IMR-90 (cell line): ENCODE measurements at regions not wholly inside any gene's neighbourhood (a gene's known extent, or its start where the extent isn't known, plus 50 kb on each side); places are given as distances from the start of the nearest gene placed in this dataset.

Experiments
- ATAC-seq: fragments of 200-7000 bp; cut with Tn5 transposase; 2 replicates; pipeline ENCODE4 v1.9.1; 2020; ENCODE audit warnings: low read depth, mild to moderate bottlenecking, moderate library complexity
- BruUV-seq: library from RNA; stranded (reverse); fragments of 400-500 nt; replicated peaks from 2 replicates; lab custom pipeline; 2021; lab: Mats Ljungman, UMichigan
- CTCF ChIA-PET: fragments of 300-600 bp; formaldehyde crosslinking; extraction: SDS; loops from one replicate; lab custom pipeline; 2021; ENCODE audit warnings: antibody characterized with exemption; lab: Yijun Ruan, JAX
- POLR2A ChIA-PET: fragments of 300-600 bp; sonication (Branson Sonifier 250); formaldehyde crosslinking; loops from one replicate; lab custom pipeline; 2022; ENCODE audit warnings: antibody characterized with exemption; ENCODE audit not compliant: unreplicated experiment; lab: Charles Lee
- DNase-seq: peaks from one replicate; pipeline ENCODE4 v3.0.0; 2013
- H2AFZ ChIP-seq: replicated peaks from 2 replicates; pipeline ENCODE3; 2013; ENCODE audit warnings: low read length, mild to moderate bottlenecking; ENCODE audit not compliant: poor library complexity
- H2AK5ac ChIP-seq: 2 replicates; pipeline ENCODE4 v1.6.1; 2013; ENCODE audit warnings: low read depth, low read length, inconsistent platforms
- H2AK9ac ChIP-seq: replicated peaks from 2 replicates; pipeline ENCODE3; 2013; ENCODE audit warnings: mild to moderate bottlenecking, low read depth, low read length, moderate library complexity; ENCODE audit not compliant: poor library complexity
- H2BK120ac ChIP-seq: 2 replicates; pipeline ENCODE4 v1.6.1; 2013; ENCODE audit warnings: low read depth, low read length, inconsistent platforms
- H2BK15ac ChIP-seq: 3 replicates; pipeline ENCODE4 v1.6.1; 2013; ENCODE audit warnings: low read depth, low read length, inconsistent platforms
- H2BK20ac ChIP-seq: 2 replicates; pipeline ENCODE4 v1.6.1; 2013; ENCODE audit warnings: low read depth, mild to moderate bottlenecking, inconsistent platforms, low read length, moderate library complexity
- H2BK5ac ChIP-seq: 2 replicates; pipeline ENCODE4 v1.6.1; 2013; ENCODE audit warnings: mild to moderate bottlenecking, low read depth, low read length, inconsistent platforms; ENCODE audit not compliant: poor library complexity, severe bottlenecking
- H3K14ac ChIP-seq: replicated peaks from 2 replicates; pipeline ENCODE4 v1.6.1; 2013; ENCODE audit warnings: low read depth, low read length, inconsistent platforms
- H3K18ac ChIP-seq: 2 replicates; pipeline ENCODE4 v1.6.1; 2013; ENCODE audit warnings: low read depth, low read length, control low read depth
- H3K23ac ChIP-seq: 2 replicates; pipeline ENCODE4 v1.6.1; 2013; ENCODE audit warnings: low read depth, low read length, inconsistent platforms
- H3K27ac ChIP-seq: 2 replicates; pipeline ENCODE4 v1.5.1; 2013; ENCODE audit warnings: mild to moderate bottlenecking, control low read depth, low read length; ENCODE audit not compliant: insufficient read depth
- H3K27me3 ChIP-seq: 2 replicates; pipeline ENCODE4 v1.6.1; 2013; ENCODE audit warnings: low read length; ENCODE audit not compliant: control insufficient read depth, insufficient read depth
- H3K36me3 ChIP-seq: 2 replicates; pipeline ENCODE4 v1.6.1; 2013; ENCODE audit warnings: low read length, mixed read lengths; ENCODE audit not compliant: control insufficient read depth, insufficient read depth
- H3K4ac ChIP-seq: 2 replicates; pipeline ENCODE4 v1.6.1; 2013; ENCODE audit warnings: low read depth, low read length, inconsistent platforms
- H3K4me1 ChIP-seq: 2 replicates; pipeline ENCODE4 v1.6.1; 2013; ENCODE audit warnings: low read length, mixed read lengths; ENCODE audit not compliant: control insufficient read depth, insufficient read depth
- H3K4me2 ChIP-seq: 2 replicates; pipeline ENCODE4 v1.6.1; 2013; ENCODE audit warnings: low read depth, mild to moderate bottlenecking, control low read depth, low read length, moderate library complexity
- H3K4me3 ChIP-seq: 2 replicates; pipeline ENCODE4 v1.5.1; 2013; ENCODE audit warnings: low read depth, mild to moderate bottlenecking, control low read depth, low read length, moderate library complexity; ENCODE audit not compliant: insufficient read depth
- H3K56ac ChIP-seq: 2 replicates; pipeline ENCODE4 v1.6.1; 2013; ENCODE audit warnings: low read length, inconsistent platforms; ENCODE audit not compliant: insufficient read depth; ENCODE audit errors: extremely low read depth
- H3K79me1 ChIP-seq, 2 experiments: 2 replicates each; pipeline ENCODE4 v1.6.1; 2013; ENCODE audit warnings: low read length in 2 of 2, inconsistent platforms in 1 of 2, low read depth in 1 of 2
- H3K9ac ChIP-seq: 2 replicates; pipeline ENCODE4 v1.6.1; 2013; ENCODE audit warnings: low read depth, low read length, control low read depth
- H3K9me1 ChIP-seq: 2 replicates; pipeline ENCODE4 v1.6.1; 2013; ENCODE audit warnings: low read length, inconsistent platforms; ENCODE audit not compliant: insufficient read depth
- H3K9me3 ChIP-seq: 2 replicates; pipeline ENCODE4 v1.6.1; 2013; ENCODE audit warnings: low read length; ENCODE audit not compliant: control insufficient read depth, insufficient read depth
- H4K20me1 ChIP-seq: 2 replicates; pipeline ENCODE4 v1.6.1; 2013; ENCODE audit warnings: low read length, inconsistent platforms; ENCODE audit not compliant: insufficient read depth
- H4K5ac ChIP-seq: 2 replicates; pipeline ENCODE4 v1.6.1; 2013; ENCODE audit warnings: mild to moderate bottlenecking, low read depth, low read length, control low read depth
- H4K8ac ChIP-seq, 2 experiments: 2 replicates each; pipeline ENCODE4 v1.6.1; 2013; ENCODE audit warnings: low read depth in 2 of 2, low read length in 2 of 2, control low read depth in 1 of 2, inconsistent platforms in 1 of 2
- H4K91ac ChIP-seq: 2 replicates; pipeline ENCODE4 v1.6.1; 2013; ENCODE audit warnings: low read depth, low read length, inconsistent platforms; ENCODE audit not compliant: insufficient read depth
- MXI1 ChIP-seq: IDR thresholded peaks from 2 replicates; pipeline ENCODE4 v1.6.1; 2012; ENCODE audit warnings: low read depth, mild to moderate bottlenecking, low read length, moderate library complexity, borderline replicate concordance
- POLR2A ChIP-seq: IDR thresholded peaks from 2 replicates; pipeline ENCODE4 v1.6.1; 2012; ENCODE audit warnings: mild to moderate bottlenecking, low read depth, low read length
- RAD21 ChIP-seq: IDR thresholded peaks from 2 replicates; pipeline ENCODE4 v1.6.1; 2012; ENCODE audit warnings: low read length, improper control_type of control experiment
- RCOR1 ChIP-seq: IDR thresholded peaks from 2 replicates; pipeline ENCODE4 v1.6.1; 2012; ENCODE audit warnings: mild to moderate bottlenecking, low read length, improper control_type of control experiment; ENCODE audit not compliant: insufficient replicate concordance
- RFX5 ChIP-seq: IDR thresholded peaks from 2 replicates; pipeline ENCODE4 v1.8.0; 2012; ENCODE audit warnings: low read depth, mild to moderate bottlenecking, low read length, moderate library complexity
- SMC3 ChIP-seq: fragments of 150-350 bp; IDR thresholded peaks from 2 replicates; pipeline ENCODE4 v1.6.1; 2016; ENCODE audit warnings: low read depth, mild to moderate bottlenecking, antibody characterized with exemption, low read length, moderate library complexity
- WGBS, 2 experiments: methylation state at CpG; one replicate each; pipeline versions ENCODE4 v1.1.5 to v1.1.7; 2013; ENCODE audit warnings: missing lambda C conversion rate in 2 of 2; ENCODE audit not compliant: insufficient read length in 1 of 2; ENCODE audit errors: extremely low coverage in 2 of 2; 5-methylcytosine and 5-hydroxymethylcytosine counted together
- dilution Hi-C: fragments of 300-500 bp; cut with HindIII; formaldehyde crosslinking; loops from one replicate; pipeline ENCODE4 v1.14.3; 2018; ENCODE audit warnings: low sequenced_read_pairs; ENCODE audit not compliant: unreplicated experiment
- in situ Hi-C: fragments of 300-500 bp; cut with MboI; formaldehyde crosslinking; loops from 3 replicates; pipeline ENCODE4 v1.14.3; 2019; ENCODE audit warnings: low sequenced_read_pairs, inconsistent platforms, mixed read lengths
- intact Hi-C: fragments of 100-400 bp; cut with micrococcal nuclease; formaldehyde crosslinking; loops from 2 replicates; pipeline ENCODE4 v1.10.0; 2022
- TF ChIP-seq, protein P1 (sequence below): fragments of 150-350 bp; IDR thresholded peaks from 2 replicates; pipeline ENCODE4 v1.6.1; 2017; ENCODE audit warnings: mild to moderate bottlenecking, antibody characterized with exemption, low read length, low read depth
- TF ChIP-seq, protein P2 (sequence below): fragments of 150-350 bp; IDR thresholded peaks from 2 replicates; pipeline ENCODE4 v1.6.1; 2016; ENCODE audit warnings: low read depth, mild to moderate bottlenecking, low read length, moderate library complexity, borderline replicate concordance

- no peaks in the 10 kb centered on the region for H4K20me1 ChIP-seq
- POLR2A ChIA-PET: no interaction called here
- no peak for TF ChIP-seq SMC3
- TF ChIP-seq POLR2A: no peak
- no peak for TF ChIP-seq RCOR1
- no peak for TF ChIP-seq RFX5
- no peak for TF ChIP-seq RAD21
- no peak for TF ChIP-seq MXI1
- TF ChIP-seq, protein P1, sequence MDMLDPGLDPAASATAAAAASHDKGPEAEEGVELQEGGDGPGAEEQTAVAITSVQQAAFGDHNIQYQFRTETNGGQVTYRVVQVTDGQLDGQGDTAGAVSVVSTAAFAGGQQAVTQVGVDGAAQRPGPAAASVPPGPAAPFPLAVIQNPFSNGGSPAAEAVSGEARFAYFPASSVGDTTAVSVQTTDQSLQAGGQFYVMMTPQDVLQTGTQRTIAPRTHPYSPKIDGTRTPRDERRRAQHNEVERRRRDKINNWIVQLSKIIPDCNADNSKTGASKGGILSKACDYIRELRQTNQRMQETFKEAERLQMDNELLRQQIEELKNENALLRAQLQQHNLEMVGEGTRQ: no peak
- TF ChIP-seq, protein P2, sequence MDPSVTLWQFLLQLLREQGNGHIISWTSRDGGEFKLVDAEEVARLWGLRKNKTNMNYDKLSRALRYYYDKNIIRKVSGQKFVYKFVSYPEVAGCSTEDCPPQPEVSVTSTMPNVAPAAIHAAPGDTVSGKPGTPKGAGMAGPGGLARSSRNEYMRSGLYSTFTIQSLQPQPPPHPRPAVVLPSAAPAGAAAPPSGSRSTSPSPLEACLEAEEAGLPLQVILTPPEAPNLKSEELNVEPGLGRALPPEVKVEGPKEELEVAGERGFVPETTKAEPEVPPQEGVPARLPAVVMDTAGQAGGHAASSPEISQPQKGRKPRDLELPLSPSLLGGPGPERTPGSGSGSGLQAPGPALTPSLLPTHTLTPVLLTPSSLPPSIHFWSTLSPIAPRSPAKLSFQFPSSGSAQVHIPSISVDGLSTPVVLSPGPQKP: no peak
- peaks cover 7% of the 10 kb centered on the region for H3K9me3 ChIP-seq
- peaks cover 4% of the 10 kb centered on the region for H3K9me1 ChIP-seq
- peak overlapping the region; percentile 98 for H2AK5ac ChIP-seq
- H4K5ac ChIP-seq: peak overlapping the region; percentile 68
- in situ Hi-C loops: loop anchor here (10.0 to 25.0 kb wide), 3 partner anchors 412 to 1215 kb away; partner anchors contain the start of gene MEIS1
- peak overlapping the region; percentile 100; the same call in 2 of the 3 replicates for H2BK15ac ChIP-seq
- CTCF ChIA-PET: interaction anchor here (1.0 kb wide), 2 partner anchors 12 to 1220 kb away, joined by 3 to 5 read pairs; no protein-coding TSS in a partner anchor
- H3K4me1 ChIP-seq: peaks cover 11% of the 10 kb centered on the region
- H3K18ac ChIP-seq: peak overlapping the region; percentile 82
- WGBS, 2 experiments: no CpG with 5 or more reads among the region's 9 CpGs
- no peak for ATAC-seq
- peak overlapping the region; percentile 88 to 96 for H4K8ac ChIP-seq
- no TSS peak for BruUV-seq
- no peak overlapping the region for H3K4me2 ChIP-seq
- H3K14ac ChIP-seq: peak overlapping the region; percentile 87
- peak overlapping the region; percentile 93 for H4K91ac ChIP-seq
- dilution Hi-C loops: no loop called here
- DNase-seq: peak; percentile 61
- intact Hi-C loops: loop anchor here (1.0 to 5.0 kb wide), 11 partner anchors 147 to 1215 kb away; no protein-coding TSS in a partner anchor
- H3K9ac ChIP-seq: no peak overlapping the region; the same call in 1 of the 2 replicates
- peak overlapping the region; percentile 13 for H2AFZ ChIP-seq
- peak overlapping the region; percentile 61 for H3K27ac ChIP-seq
- H2BK20ac ChIP-seq: peak overlapping the region; percentile 87
- peaks cover 0 to 11% of the 10 kb centered on the region in 2 experiments; a peak in 2 of 4 replicates for H3K79me1 ChIP-seq
- H3K36me3 ChIP-seq: no peaks in the 10 kb centered on the region
- H3K56ac ChIP-seq: no peak overlapping the region
- H3K23ac ChIP-seq: peak overlapping the region; percentile 74
- H3K4ac ChIP-seq: peak overlapping the region; percentile 90
- peak overlapping the region; percentile 69 for H2AK9ac ChIP-seq
- H3K4me3 ChIP-seq: no peak overlapping the region
- no peaks in the 10 kb centered on the region for H3K27me3 ChIP-seq
- peak overlapping the region; percentile 53 for H2BK5ac ChIP-seq
- peak overlapping the region; percentile 96 for H2BK120ac ChIP-seq
Measured at GRCh38 chr2:67649331-67650261, 252.5 kb downstream of the ETAA1 start.
